HepG2 (cell line): ENCODE measurements at regions not wholly inside any gene's neighbourhood (a gene's known extent, or its start where the extent isn't known, plus 50 kb on each side); places are given as distances from the start of the nearest gene placed in this dataset.

Experiments used
- EHMT2 ChIP-seq: fragments of 200-600 bp; sonication (generic); IDR thresholded peaks from 2 replicates; pipeline ENCODE4 v1.7.0; 2017; ENCODE audit warnings: antibody characterized with exemption, low read depth, low read length, borderline replicate concordance
- FOSL2 ChIP-seq: sonication (generic); formaldehyde crosslinking; IDR thresholded peaks from 2 replicates; pipeline ENCODE4 v1.4.0; 2020; ENCODE audit warnings: missing genetic modification reagents
- FOXP4 ChIP-seq: sonication (generic); formaldehyde crosslinking; IDR thresholded peaks from 2 replicates; pipeline ENCODE4 v1.4.0; 2020; ENCODE audit warnings: missing genetic modification reagents
- KMT2B ChIP-seq: IDR thresholded peaks from 2 replicates; pipeline ENCODE4 v1.6.1; 2016; ENCODE audit warnings: missing genetic modification reagents, missing compliant biosample characterization
- NR2F6 ChIP-seq, 2 experiments: IDR thresholded peaks; 2 replicates each; pipeline ENCODE4 v1.6.1; 2016; ENCODE audit warnings: antibody characterized with exemption in 1 of 2, mild to moderate bottlenecking in 1 of 2
- RFX3 ChIP-seq: IDR thresholded peaks from 2 replicates; pipeline ENCODE4 v1.6.1; 2016; ENCODE audit warnings: missing biosample characterization, missing genetic modification reagents
- SMC3 ChIP-seq: IDR thresholded peaks from 2 replicates; pipeline ENCODE4 v1.6.1; 2011; ENCODE audit warnings: low read length, improper control_type of control experiment
- SOX5 ChIP-seq: IDR thresholded peaks from 2 replicates; pipeline ENCODE4 v1.6.1; 2016; ENCODE audit warnings: borderline replicate concordance
- ZBTB40 ChIP-seq, 2 experiments: fragments of 450-650 bp in 1 of 2; sonication (generic) in 1 of 2; formaldehyde crosslinking in 1 of 2; IDR thresholded peaks; 2 replicates each; pipeline versions ENCODE4 v1.6.1 to v1.8.0; 2016 to 2022; ENCODE audit warnings: antibody characterized with exemption in 1 of 2, mild to moderate bottlenecking in 1 of 2, missing genetic modification reagents in 1 of 2
- ZNF12 ChIP-seq: sonication (generic); formaldehyde crosslinking; IDR thresholded peaks from 2 replicates; pipeline ENCODE4 v1.5.0; 2020; ENCODE audit warnings: missing genetic modification reagents
- ZNF281 ChIP-seq: sonication (generic); formaldehyde crosslinking; IDR thresholded peaks from 2 replicates; pipeline ENCODE4 v1.4.0; 2020; ENCODE audit warnings: missing genetic modification reagents, borderline replicate concordance
- ZNF33A ChIP-seq: sonication (generic); formaldehyde crosslinking; IDR thresholded peaks from 2 replicates; pipeline ENCODE4 v1.5.1; 2020; ENCODE audit warnings: missing genetic modification reagents, mild to moderate bottlenecking, moderate library complexity, borderline replicate concordance

DNA sequence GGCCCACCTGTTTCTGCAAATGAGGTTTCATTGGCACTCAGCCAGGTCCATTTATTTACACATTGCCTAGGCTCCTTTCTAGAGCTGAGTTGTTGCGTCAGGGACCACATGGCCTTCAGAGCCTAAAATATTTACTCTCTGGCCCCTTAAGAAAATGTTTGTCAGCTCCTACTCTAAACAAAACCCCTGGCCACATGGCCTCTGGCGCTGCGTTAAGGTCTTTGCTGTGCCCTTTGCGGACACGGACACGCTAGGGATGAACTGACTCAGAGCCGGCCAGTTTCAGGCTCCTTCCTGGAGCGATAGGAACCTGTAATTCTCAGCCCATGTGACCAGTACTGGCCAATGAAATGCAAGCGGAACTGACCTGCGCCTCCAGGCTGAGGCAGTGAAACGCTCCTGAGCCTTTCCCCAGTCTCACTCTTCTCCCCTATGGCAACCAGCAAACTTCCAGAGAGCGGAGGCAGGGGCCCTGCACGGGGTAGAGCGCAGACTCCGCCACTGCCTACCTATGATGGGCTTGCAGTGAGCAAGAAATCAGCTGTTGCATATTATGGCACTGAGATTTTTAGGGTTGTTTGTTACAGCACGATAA, 160.3 kb downstream of the ETS2 start (continued):
- TF ChIP-seq FOXP4 (CRISPR knock-in tag) = peak; percentile 82
- peak; percentile 70; the same call in 1 of the 2 replicates for TF ChIP-seq ZNF33A (CRISPR knock-in tag)
- TF ChIP-seq ZNF281 (CRISPR knock-in tag) = no peak
- peak; percentile 54; the same call in 1 of the 2 replicates for TF ChIP-seq SOX5 (CRISPR knock-in tag)
- TF ChIP-seq FOSL2 (CRISPR knock-in tag) = peak; percentile 84
- TF ChIP-seq ZNF12 (CRISPR knock-in tag) = peak; percentile 85
- peak; percentile 43; the same call in 1 of the 2 replicates for TF ChIP-seq KMT2B
- 0 out of 2 replicates have a peak, but pooled peaks have one; percentile 22 for TF ChIP-seq RFX3 (CRISPR knock-in tag)
- TF ChIP-seq EHMT2 = no peak
- TF ChIP-seq NR2F6 (IDR thresholded peaks at IDR 0.05) = peak; percentile 41; the same call in 1 of the 2 replicates
- TF ChIP-seq NR2F6 (CRISPR knock-in tag; IDR thresholded peaks at IDR 0.05) = peak; percentile 56
- TF ChIP-seq ZBTB40 (IDR thresholded peaks at IDR 0.05) = no peak
- peak; percentile 52; the same call in 1 of the 2 replicates for TF ChIP-seq ZBTB40 (CRISPR knock-in tag; IDR thresholded peaks at IDR 0.05)
- peak; percentile 20; the same call in 1 of the 2 replicates for TF ChIP-seq SMC3
